ENCODE measurements at regions not wholly inside any gene's neighbourhood (a gene's known extent, or its start where the extent isn't known, plus 50 kb on each side); places are given as distances from the start of the nearest gene placed in this dataset.

DNA sequence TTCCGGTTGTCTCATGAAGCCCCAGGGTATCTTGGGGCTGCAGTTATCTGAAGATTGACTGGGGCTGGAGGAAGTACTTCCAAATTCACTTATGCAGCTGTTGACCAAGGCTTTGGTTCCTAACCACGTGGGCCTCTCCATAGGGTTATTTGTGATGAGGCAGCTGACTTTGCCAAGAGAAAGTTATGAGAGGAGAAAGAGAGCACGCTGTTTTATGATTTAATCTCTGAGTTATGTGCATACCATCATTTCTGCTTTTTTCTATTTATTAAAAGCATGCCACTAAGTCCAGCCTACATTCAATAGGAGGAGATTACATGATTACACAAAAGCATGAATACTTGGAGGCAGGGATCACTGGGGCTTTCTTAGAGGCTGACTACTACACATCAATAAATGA, 215.5 kb downstream of the NHLRC3 start:
- no peaks in the 10 kb centered on the region for H3K36me3 ChIP-seq
- no peaks in the 10 kb centered on the region for H3K9me3 ChIP-seq
- peaks cover 0 to 18% (median 3%) of the 10 kb centered on the region in 4 donors for H3K4me1 ChIP-seq
- no peak overlapping the region for H3K27ac ChIP-seq (replicated peaks in 1 of 4)
- TF ChIP-seq EP300 (IDR thresholded peaks at IDR 0.05) = no peak
- TF ChIP-seq, protein P1, sequence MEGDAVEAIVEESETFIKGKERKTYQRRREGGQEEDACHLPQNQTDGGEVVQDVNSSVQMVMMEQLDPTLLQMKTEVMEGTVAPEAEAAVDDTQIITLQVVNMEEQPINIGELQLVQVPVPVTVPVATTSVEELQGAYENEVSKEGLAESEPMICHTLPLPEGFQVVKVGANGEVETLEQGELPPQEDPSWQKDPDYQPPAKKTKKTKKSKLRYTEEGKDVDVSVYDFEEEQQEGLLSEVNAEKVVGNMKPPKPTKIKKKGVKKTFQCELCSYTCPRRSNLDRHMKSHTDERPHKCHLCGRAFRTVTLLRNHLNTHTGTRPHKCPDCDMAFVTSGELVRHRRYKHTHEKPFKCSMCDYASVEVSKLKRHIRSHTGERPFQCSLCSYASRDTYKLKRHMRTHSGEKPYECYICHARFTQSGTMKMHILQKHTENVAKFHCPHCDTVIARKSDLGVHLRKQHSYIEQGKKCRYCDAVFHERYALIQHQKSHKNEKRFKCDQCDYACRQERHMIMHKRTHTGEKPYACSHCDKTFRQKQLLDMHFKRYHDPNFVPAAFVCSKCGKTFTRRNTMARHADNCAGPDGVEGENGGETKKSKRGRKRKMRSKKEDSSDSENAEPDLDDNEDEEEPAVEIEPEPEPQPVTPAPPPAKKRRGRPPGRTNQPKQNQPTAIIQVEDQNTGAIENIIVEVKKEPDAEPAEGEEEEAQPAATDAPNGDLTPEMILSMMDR (IDR thresholded peaks at IDR 0.05) = no peak
- no peak for TF ChIP-seq POLR2AphosphoS5 (IDR thresholded peaks at IDR 0.05)
- TF ChIP-seq POLR2A (IDR thresholded peaks at IDR 0.05; ENCODE audit: low read depth) = no peak
- no peak for DNase-seq (ENCODE audit: extremely low spot score)
- intact Hi-C loops (cut with DNase I) = no loop called here
- no peak overlapping the region for H3K4me3 ChIP-seq
- WGBS = 44% methylated on average over 3 of the region's 3 CpGs
- no peaks in the 10 kb centered on the region for H3K27me3 ChIP-seq

DNA sequence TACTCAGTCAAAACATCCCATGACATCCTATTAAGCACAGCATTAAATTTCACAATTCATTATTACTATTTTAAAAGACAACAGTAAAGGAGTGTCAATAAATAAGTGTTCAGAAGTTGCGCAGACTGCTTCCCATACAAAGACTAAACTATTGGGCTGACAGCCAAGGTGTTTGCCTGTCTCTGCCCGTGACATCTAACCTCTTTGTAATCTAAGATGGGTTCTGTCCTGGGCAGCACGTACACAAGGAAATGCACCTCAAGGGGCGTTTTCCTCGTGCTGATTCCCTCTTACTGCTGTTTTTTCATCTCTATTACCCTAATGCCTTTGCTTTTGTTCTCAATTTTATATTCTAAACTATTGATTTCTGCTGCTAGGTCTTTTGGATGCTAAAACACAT, 216.3 kb downstream of the NHLRC3 start:
- H3K4me1 ChIP-seq = peaks cover 0 to 18% (median 7%) of the 10 kb centered on the region in 4 donors
- TF ChIP-seq, protein P1 (IDR thresholded peaks at IDR 0.05) = no peak
- TF ChIP-seq POLR2A (IDR thresholded peaks at IDR 0.05; ENCODE audit: low read depth) = no peak
- TF ChIP-seq EP300 (IDR thresholded peaks at IDR 0.05) = no peak
- TF ChIP-seq POLR2AphosphoS5 (IDR thresholded peaks at IDR 0.05) = no peak
- intact Hi-C loops (cut with DNase I) = no loop called here
- H3K9me3 ChIP-seq = no peaks in the 10 kb centered on the region
- H3K27ac ChIP-seq (replicated peaks in 1 of 4) = no peak overlapping the region
- H3K27me3 ChIP-seq = no peaks in the 10 kb centered on the region
- no peaks in the 10 kb centered on the region for H3K36me3 ChIP-seq
- no peak for DNase-seq (ENCODE audit: extremely low spot score)
- 77% methylated on average over 5 of the region's 5 CpGs for WGBS
- no peak overlapping the region for H3K4me3 ChIP-seq

DNA sequence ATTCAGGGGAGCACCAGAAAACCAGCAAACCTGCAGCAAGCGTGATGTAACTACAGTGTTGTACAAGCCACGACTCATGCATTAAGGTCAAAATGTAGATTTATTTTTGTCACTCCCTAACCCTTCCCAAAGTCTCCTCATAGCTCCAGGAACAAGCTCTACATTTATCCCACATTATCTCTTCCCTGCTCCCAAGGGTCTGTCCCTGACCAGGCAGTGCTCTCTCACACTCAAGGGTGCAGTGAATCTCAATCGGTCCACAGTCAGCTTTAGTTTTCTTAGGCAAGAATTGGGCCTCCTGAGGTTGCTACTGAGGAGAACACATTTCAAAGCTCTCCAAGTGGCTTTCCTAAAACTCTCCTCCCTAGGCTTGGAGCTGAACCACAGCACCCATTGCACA, 219.4 kb downstream of the NHLRC3 start:
- Histone ChIP-seq H3K27me3 (no peaks in the 10 kb centered on the region), H3K4me1 (peaks cover 5 to 26% (median 13%) of the 10 kb centered on the region in 4 donors), H3K4me3 (no peak overlapping the region), H3K27ac (replicated peaks in 1 of 4) (no peak overlapping the region), H3K9me3 (no peaks in the 10 kb centered on the region), H3K36me3 (no peaks in the 10 kb centered on the region)
- intact Hi-C loops (cut with DNase I) = no loop called here
- 83% methylated on average over 3 of the region's 3 CpGs for WGBS
- DNase-seq (ENCODE audit: extremely low spot score) = no peak
- TF ChIP-seq POLR2A (IDR thresholded peaks at IDR 0.05; ENCODE audit: low read depth) = no peak

DNA sequence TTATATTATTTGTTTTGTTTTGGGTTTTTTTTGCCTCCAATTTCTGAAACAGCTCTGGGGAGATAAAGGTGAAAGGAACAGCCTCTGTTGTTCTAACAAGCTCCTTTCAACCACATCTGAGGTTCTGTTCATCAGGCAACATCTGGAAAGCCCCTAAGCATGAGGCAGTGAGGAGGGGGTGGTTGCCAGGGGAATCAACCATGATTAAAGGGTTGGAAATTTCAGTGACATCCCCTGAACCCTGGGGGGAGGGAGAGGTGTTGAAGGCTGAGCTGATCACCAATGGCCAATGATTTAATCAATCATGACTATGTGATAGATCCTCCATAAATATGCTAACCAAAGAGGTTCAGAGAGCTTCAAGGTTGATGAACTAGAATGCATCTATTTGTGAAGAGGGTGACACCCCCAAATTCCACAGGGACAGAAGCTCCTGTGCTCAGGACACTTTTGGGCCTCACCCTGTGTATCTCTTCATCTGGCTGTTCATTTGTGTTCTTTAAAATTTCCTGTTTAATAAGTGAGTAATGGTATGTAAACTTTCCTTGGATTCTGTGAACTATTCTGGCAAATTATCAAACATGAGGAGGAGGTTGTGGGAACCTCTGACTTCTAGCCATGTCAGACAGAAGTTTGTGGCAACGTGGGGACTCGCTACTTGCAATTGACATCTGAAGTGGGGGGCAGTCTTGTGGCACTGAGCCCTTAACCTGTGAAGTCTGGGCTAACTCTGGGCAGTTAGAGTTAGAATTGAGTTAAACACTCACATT, 221.3 kb downstream of the NHLRC3 start:
- intact Hi-C loops (cut with DNase I) = loop anchor here (5.0 kb wide), 1 partner anchor 353 kb away; no protein-coding TSS in a partner anchor
- H3K27ac ChIP-seq (replicated peaks in 1 of 4) = no peak overlapping the region

GRCh38 chr13:39263033-39263432, 224.8 kb downstream of the NHLRC3 start:
- TF ChIP-seq EP300 (IDR thresholded peaks at IDR 0.05) = no peak
- TF ChIP-seq, protein P1 (IDR thresholded peaks at IDR 0.05) = peak; percentile 64 to 72 (median 68)
- peak; percentile 13 to 22 for TF ChIP-seq POLR2AphosphoS5 (IDR thresholded peaks at IDR 0.05)
- no peak for TF ChIP-seq POLR2A (IDR thresholded peaks at IDR 0.05; ENCODE audit: low read depth)
- Histone ChIP-seq H3K4me1 (peaks cover 11 to 14% (median 12%) of the 10 kb centered on the region in 4 donors), H3K27me3 (no peaks in the 10 kb centered on the region), H3K9me3 (no peaks in the 10 kb centered on the region), H3K36me3 (no peaks in the 10 kb centered on the region), H3K4me3 (no peak overlapping the region), H3K27ac (replicated peaks in 1 of 4) (no peak overlapping the region)
- no peak for DNase-seq (ENCODE audit: extremely low spot score)
- WGBS = 24% methylated on average over 1 of the region's 1 CpG
- intact Hi-C loops (cut with DNase I) = loop anchor here (2.0 to 5.0 kb wide), 2 partner anchors 118 to 349 kb away; no protein-coding TSS in a partner anchor

More for the DNA sequence above, 221.3 kb downstream of the NHLRC3 start:
- H3K36me3 ChIP-seq = no peaks in the 10 kb centered on the region
- TF ChIP-seq EP300 (IDR thresholded peaks at IDR 0.05) (no peak), POLR2AphosphoS5 (IDR thresholded peaks at IDR 0.05) (no peak), POLR2A (IDR thresholded peaks at IDR 0.05; ENCODE audit: low read depth) (no peak)
- TF ChIP-seq, protein P1 (IDR thresholded peaks at IDR 0.05) = no peak
- H3K9me3 ChIP-seq = no peaks in the 10 kb centered on the region
- no peak for DNase-seq (ENCODE audit: extremely low spot score)
- no peaks in the 10 kb centered on the region for H3K27me3 ChIP-seq
- no peak overlapping the region for H3K4me3 ChIP-seq
- WGBS = 22% methylated on average over 2 of the region's 2 CpGs
- H3K4me1 ChIP-seq = peaks cover 11 to 24% (median 12%) of the 10 kb centered on the region in 4 donors

All from esophagus muscularis mucosa (tissue), 4 donors.